ENCODE measurements at regions not wholly inside any gene's neighbourhood (a gene's known extent, or its start where the extent isn't known, plus 50 kb on each side); places are given as distances from the start of the nearest gene placed in this dataset.
A peak's percentile ranks its signal among the peaks of the same experiment; 100 is the strongest.
"Not testable (repeated sequence)": the region's sequence is repeated elsewhere in the genome, so short reads cannot be mapped to it uniquely, and the experiment has no call there.

DNA sequence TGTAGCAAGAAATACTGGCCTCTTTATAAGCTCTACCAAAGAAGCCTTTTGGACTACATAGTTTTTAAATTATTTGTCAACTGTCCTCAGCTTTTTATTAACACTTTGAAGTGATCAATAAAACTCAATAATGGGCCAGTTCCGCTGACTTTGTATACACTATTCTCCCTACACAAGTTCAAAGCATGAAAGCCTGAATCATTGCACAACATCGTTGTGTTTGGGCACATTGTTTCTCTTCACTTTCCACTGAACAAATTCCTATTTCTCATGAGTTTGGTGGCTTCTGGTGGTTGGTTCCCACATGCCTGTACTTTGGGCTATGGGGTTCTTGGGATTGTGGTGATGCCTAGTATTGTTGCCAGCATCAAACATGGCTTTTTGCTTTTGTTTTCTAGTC is 561.8 kb upstream of the LRRN3 start:
- DNase-seq, result no peak

DNA sequence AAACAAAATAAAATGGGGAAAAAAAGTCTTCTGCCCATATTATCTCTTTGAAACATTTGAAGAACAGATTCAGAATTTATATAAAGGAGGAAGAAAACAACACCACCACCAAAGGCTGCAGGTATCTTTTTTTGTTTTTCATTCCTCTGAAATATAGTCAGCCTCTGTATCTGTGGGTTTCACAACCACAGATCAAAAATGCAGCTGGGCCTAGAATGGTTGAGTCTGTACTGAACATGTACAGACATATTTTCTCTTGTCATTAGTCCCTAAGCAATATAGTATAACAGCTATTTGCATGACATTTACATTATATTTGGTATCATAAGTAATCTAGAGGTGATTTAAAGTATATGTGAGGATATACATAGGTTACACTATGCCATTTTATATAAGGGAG is 559.7 kb upstream of the LRRN3 start:
- DNase-seq, result no peak

GRCh38 chr7:110534241-110534931 is 556.5 kb upstream of the LRRN3 start:
- DNase-seq, result peak; percentile 78

DNA sequence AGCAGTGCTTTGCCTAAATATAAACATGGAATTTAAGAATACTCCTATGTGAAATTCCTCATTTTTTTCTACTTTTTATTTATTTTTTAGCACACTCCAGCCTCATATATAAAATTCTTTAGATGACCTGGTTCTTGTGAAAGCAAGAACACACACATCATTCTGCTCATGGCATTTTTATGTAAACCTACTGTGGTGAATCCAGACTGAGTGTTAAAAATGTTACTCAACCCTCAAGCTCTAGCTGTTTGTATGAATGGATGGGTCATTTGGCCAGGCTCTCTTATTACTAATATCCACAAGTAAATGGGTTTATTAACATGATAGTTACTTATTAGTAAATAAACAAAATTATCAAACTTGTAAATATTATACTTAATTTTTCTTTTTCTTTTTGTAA is 551.7 kb upstream of the LRRN3 start:
- no peak for DNase-seq

DNA sequence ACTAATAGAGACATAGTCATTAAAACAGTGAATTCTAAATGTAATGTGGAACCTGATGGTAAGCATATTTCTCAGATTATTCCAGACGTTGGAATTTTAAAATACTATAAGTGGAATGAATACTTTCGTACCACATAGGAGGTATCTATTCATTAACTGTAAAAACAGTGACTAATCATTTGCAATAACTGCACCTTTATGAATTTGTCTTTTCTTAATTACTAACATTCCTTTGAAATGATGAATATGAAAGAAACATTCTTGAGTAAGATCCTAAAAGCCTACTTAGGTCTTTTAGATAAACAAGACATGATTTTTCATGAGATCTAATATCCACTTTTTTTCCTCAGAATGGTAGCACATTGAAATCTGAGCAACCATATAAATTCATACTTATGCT is 549.0 kb upstream of the LRRN3 start:
- no peak for DNase-seq

DNA sequence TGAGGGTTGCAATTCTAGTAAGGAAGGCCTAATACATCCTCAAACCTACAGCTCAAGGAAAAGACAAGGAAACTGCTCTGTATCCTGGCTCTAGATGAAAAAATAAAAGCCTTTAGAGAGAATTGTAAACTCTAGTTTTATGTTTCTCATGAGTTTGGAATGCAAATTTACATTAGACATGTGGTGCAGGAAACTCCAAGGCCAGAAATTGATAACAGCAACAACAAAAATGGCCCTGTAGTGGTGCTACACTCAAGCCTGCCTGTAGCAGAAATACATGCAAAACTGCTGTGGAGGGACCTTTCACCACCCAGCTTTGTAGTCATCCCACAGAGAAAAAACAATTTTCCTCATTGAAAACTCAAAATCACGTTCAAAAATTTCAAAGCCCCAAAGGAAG is 546.7 kb upstream of the LRRN3 start:
- no peak for DNase-seq

DNA sequence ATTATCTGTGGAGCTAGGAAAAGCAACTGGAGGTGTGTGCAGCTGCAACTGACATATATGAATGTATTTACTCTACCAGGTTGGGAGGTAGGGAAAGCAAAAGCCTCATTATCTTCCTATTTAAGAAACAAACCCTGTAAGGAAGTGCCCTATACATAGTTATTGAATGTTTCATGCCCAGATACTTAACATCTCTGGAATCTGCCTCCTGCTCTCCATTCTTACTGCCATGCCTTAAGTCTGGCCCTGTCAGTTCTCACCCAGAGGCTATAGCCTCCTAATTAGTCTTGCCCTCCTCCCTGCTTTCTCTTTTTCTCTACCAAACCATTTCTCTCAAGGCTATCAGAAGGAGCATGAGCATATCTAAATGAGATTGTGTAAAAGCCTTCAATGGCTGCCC is 542.6 kb upstream of the LRRN3 start:
- DNase-seq, result no peak

DNA sequence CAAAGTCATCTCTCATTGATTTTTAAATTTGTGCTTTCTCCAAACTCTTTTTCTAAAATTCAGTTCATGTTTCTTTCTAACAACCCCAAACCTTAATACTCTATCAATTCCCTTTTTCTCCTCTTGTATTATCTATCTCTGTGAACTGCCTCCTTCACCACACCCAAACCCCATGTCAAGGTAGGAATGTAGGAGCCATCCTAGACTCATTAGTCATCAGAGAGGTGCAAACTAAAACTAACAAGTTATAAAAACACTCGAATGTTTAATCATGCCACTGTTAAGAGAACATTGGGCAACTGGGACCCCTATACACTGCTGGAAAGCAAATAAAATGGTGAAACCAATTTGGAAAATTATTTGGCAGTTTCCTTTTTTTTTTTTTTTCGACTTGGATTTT is 533.8 kb upstream of the LRRN3 start:
- DNase-seq, result no peak

GRCh38 chr7:110563286-110563685 is 527.6 kb upstream of the LRRN3 start:
- not testable (repeated sequence) for DNase-seq

GRCh38 chr7:110564246-110564645 is 526.7 kb upstream of the LRRN3 start:
- DNase-seq, result peak; percentile 38

DNA sequence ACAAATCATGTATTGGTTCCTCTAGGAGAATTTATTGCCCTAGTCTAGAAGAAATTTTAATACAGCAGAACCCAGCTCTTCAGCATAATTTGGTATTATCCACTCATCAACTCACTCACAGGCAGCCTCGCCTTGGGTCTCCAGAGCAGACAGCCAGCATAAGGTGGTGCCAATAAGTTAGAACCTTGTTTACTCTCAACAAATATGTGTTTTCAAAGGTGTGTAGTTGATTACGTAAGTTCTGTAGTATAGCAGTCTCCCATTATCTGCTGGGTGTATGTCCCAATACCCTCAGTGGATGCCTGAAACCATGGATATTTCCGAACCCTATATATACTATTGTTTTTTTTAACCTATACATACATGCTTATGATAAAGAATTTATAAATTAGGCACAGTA is 522.5 kb upstream of the LRRN3 start:
- no peak for DNase-seq

GRCh38 chr7:110568932-110569331 is 522.0 kb upstream of the LRRN3 start:
- DNase-seq, result no peak

- DNase-seq, result no peak
Measured at GRCh38 chr7:110569486-110570205, 521.3 kb upstream of the LRRN3 start.

GRCh38 chr7:110573862-110574528 is 516.9 kb upstream of the LRRN3 start:
- no peak for DNase-seq

DNA sequence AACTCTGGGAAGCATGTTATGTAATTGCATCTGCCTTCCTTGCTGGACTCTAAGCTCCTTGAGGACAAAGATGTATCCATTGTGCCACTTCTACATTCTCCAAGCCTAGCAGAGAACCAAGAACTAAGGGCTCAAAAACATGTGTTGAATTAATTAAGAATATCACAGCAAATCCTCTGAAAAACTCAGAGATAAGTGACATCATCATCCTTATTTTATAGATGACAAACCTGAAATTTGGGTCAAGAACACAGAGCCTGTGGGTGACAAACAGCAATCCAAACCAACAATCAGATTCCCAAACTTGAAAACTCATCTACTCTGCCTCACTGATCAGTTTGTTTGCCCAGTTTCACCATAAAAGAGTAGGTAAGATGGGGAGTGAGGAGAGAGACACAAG is 503.6 kb upstream of the LRRN3 start:
- DNase-seq, result no peak

GRCh38 chr7:110590415-110590814 is 500.5 kb upstream of the LRRN3 start:
- no peak for DNase-seq

DNA sequence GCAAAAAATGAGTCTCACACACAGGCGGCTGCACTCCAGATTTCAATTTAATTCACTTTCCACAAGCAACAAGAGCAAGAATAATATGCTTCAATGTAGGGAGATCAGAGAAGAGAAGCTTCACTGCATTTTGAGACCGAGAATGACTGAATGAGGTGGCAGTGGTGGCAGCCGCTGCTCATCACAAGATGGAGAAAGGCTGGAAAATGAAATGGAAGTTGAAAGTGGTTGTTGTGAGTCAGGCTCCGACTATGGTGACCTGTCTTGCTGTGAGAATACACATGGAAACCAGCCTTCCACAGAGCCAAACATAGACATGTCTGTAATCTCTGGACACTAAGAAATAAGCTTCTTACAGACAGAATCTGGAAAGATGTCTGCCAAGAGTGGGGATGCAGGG is 499.6 kb upstream of the LRRN3 start:
- DNase-seq, result no peak

GRCh38 chr7:110592557-110592956 is 498.4 kb upstream of the LRRN3 start:
- DNase-seq, result no peak

GRCh38 chr7:110593355-110593754 is 497.6 kb upstream of the LRRN3 start:
- DNase-seq, result no peak

DNA sequence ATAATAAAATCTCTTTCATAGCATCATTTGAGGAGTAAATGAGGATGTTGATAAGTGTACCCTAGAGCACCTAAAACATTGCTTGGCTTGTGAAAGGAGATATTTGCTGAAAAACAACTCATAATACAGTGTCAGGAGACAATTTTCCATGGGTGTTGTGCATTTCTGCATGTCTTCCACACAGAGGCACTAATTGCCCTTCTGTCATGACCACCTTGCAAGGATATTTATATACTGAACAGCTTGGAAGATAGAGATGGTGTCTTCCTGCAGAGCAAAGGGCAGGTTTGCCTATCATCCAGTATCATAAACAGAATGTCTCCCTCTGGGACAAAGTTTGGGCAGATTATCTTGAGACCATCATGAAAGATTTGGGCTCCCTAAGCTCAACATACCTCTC is 495.2 kb upstream of the LRRN3 start:
- DNase-seq, result peak; percentile 27

DNA sequence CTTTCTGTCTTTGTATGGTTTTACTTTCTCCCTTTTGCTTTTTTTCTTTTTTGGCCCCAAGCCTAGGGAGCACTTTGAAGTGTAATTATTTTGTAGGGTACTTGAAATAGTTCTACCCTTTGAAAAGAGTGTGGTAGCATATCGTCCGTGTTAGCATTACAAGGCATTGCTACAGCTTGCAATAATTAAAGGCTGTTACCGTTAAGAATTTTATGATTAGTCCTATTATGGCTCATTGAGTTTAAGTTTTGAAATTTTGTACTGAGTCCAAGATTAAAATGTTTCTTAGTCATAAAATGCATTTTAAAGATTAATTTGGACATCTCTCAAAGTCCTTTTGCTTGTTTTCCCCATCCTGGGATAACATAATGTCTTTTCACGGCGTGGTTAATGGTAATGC is 490.0 kb upstream of the LRRN3 start:
- DNase-seq, result peak; percentile 23

GRCh38 chr7:110601710-110602109 is 489.2 kb upstream of the LRRN3 start:
- no peak for DNase-seq

GRCh38 chr7:110604206-110604605 is 486.7 kb upstream of the LRRN3 start:
- DNase-seq, result no peak

DNA sequence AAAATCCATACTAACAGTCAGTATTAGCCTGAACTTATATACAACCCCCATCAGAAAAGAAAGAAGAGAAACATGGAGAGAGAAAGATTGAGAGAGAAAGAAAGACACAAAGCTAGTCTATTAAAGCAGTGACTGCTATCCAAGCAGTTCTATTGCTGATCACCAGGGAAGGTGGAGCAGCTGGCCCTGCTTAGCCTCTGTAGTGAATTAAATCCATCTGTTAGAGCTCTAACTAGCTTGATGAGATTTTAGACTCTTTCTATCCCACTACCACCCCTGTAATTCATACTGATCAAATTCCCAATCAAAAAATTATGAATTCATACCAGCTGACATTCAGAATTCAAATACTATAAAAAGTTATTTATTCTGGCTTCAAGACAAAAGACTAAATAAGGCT is 486.0 kb upstream of the LRRN3 start:
- peak; percentile 35 for DNase-seq
